Spleen (tissue), 7 donors: ENCODE measurements at regions not wholly inside any gene's neighbourhood (a gene's known extent, or its start where the extent isn't known, plus 50 kb on each side); places are given as distances from the start of the nearest gene placed in this dataset.

Source experiments
- POLR2A ChIP-seq, 3 donors: fragments of 450-650 bp; IDR thresholded peaks; one replicate each; pipeline ENCODE4 v1.5.1; 2017; ENCODE audit warnings: antibody characterized with exemption in 3 of 3, mild to moderate bottlenecking in 1 of 3
- POLR2AphosphoS5 ChIP-seq, 3 donors: sonication (generic); formaldehyde crosslinking; IDR thresholded peaks; one replicate each; pipeline ENCODE4 v1.5.1; 2017; ENCODE audit warnings: antibody characterized with exemption in 3 of 3
- TF ChIP-seq, protein P1 (sequence below), 11 experiments: fragments of 200-600 bp in 7 of 11; fragments of 450-650 bp in 4 of 11; sonication (generic) in 4 of 11; IDR thresholded peaks in 8 of 11; conservative IDR thresholded peaks in 3 of 11; 1 replicate in 7 of 11; 2 replicates in 4 of 11; pipeline versions ENCODE4 v1.4.0 to v1.8.0; 2016 to 2021; ENCODE audit warnings: antibody characterized with exemption in 11 of 11, inconsistent platforms in 4 of 11, mild to moderate bottlenecking in 1 of 11
- donor health status: DM: no; HTN: no; CAD: no; lungs with moderate emphysema.
- donor health status: DM: no; HTN: no; CAD: no.
- donor health status: DM: no; HTN: no; CAD: no.

DNA sequence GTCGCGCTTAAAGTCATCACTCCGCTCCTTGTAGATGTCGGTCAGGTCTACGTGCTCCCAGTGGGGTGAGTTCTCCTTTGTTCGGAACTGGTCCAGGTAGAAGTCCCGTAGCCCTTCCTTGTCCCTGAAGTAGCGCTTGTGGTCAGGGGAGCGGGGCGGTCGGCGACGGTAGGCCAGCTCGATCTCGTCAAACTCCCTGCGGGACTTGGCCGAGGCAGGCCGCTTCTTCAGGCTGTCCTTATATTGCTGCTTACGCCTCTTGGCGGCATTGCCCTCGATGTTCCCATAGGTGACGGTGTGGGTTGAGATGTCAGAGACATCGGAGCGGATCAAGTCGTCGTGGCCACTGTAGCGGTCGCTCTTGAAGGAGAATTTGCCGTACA lies 367.2 kb downstream of the EMP1 start:
- TF ChIP-seq POLR2AphosphoS5 (IDR thresholded peaks at IDR 0.05) (no peak), POLR2A (IDR thresholded peaks at IDR 0.05) (no peak)
- TF ChIP-seq, protein P1, sequence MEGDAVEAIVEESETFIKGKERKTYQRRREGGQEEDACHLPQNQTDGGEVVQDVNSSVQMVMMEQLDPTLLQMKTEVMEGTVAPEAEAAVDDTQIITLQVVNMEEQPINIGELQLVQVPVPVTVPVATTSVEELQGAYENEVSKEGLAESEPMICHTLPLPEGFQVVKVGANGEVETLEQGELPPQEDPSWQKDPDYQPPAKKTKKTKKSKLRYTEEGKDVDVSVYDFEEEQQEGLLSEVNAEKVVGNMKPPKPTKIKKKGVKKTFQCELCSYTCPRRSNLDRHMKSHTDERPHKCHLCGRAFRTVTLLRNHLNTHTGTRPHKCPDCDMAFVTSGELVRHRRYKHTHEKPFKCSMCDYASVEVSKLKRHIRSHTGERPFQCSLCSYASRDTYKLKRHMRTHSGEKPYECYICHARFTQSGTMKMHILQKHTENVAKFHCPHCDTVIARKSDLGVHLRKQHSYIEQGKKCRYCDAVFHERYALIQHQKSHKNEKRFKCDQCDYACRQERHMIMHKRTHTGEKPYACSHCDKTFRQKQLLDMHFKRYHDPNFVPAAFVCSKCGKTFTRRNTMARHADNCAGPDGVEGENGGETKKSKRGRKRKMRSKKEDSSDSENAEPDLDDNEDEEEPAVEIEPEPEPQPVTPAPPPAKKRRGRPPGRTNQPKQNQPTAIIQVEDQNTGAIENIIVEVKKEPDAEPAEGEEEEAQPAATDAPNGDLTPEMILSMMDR (IDR thresholded peaks at IDR 0.05 in 8 of 11, conservative IDR thresholded peaks at IDR 0.05 in 3 of 11), result no peak
